GM23338 (cell line): ENCODE measurements at regions not wholly inside any gene's neighbourhood (a gene's known extent, or its start where the extent isn't known, plus 50 kb on each side); places are given as distances from the start of the nearest gene placed in this dataset.

ENCODE experiments used
- ATAC-seq: fragments of 200-7000 bp; cut with Tn5 transposase; 3 replicates; pipeline ENCODE4 v1.9.1; 2020
- DNase-seq: peaks from one replicate; pipeline ENCODE4 v3.0.0-alpha.2; 2015; ENCODE audit warnings: low spot score
- H2AFZ ChIP-seq: fragments of 200-600 bp; sonication (generic); 2 replicates; pipeline ENCODE4 v1.8.0; 2016; ENCODE audit warnings: antibody characterized with exemption, mild to moderate bottlenecking, moderate library complexity
- H3F3A ChIP-seq: fragments of 200-600 bp; sonication (generic); replicated peaks from 2 replicates; pipeline ENCODE4 v1.8.0; 2017; ENCODE audit warnings: antibody characterized with exemption, mixed run types, low read depth
- H3K27ac ChIP-seq: fragments of 200-600 bp; sonication (generic); 2 replicates; pipeline ENCODE4 v1.6.1; 2016; ENCODE audit warnings: low read depth
- H3K27me3 ChIP-seq: fragments of 200-600 bp; sonication (generic); 2 replicates; pipeline ENCODE4 v1.8.0; 2016; ENCODE audit warnings: mild to moderate bottlenecking, mixed run types, moderate library complexity; ENCODE audit not compliant: insufficient read depth
- H3K36me3 ChIP-seq: fragments of 200-600 bp; sonication (generic); 2 replicates; pipeline ENCODE4 v1.8.0; 2016; ENCODE audit warnings: mild to moderate bottlenecking; ENCODE audit not compliant: insufficient read depth
- H3K4me1 ChIP-seq: fragments of 200-600 bp; sonication (generic); 2 replicates; pipeline ENCODE4 v1.8.0; 2016; ENCODE audit warnings: mild to moderate bottlenecking, moderate library complexity; ENCODE audit not compliant: insufficient read depth
- H3K4me2 ChIP-seq: fragments of 200-600 bp; sonication (generic); 2 replicates; pipeline ENCODE4 v1.7.1; 2017; ENCODE audit warnings: mixed run types
- H3K4me3 ChIP-seq: fragments of 200-600 bp; sonication (generic); 2 replicates; pipeline ENCODE4 v1.6.1; 2016; ENCODE audit warnings: mixed run types
- H3K79me2 ChIP-seq: fragments of 200-600 bp; sonication (generic); replicated peaks from 2 replicates; pipeline ENCODE4 v1.8.0; 2017; ENCODE audit warnings: mild to moderate bottlenecking; ENCODE audit not compliant: insufficient read depth
- H3K9me2 ChIP-seq: fragments of 200-600 bp; sonication (generic); 2 replicates; pipeline ENCODE4 v1.8.0; 2017; ENCODE audit not compliant: insufficient read depth
- H4K20me1 ChIP-seq: fragments of 200-600 bp; sonication (generic); replicated peaks from 2 replicates; pipeline ENCODE4 v1.8.0; 2017; ENCODE audit warnings: mild to moderate bottlenecking; ENCODE audit not compliant: insufficient read depth
- H3K27ac Mint-ChIP-seq: 2 replicates; pipeline ENCODE4 v1.8.0; 2020; ENCODE audit warnings: inconsistent platforms, mild to moderate bottlenecking, moderate library complexity, mixed read lengths
- H3K27me3 Mint-ChIP-seq: 3 replicates; pipeline ENCODE4 v1.8.0; 2022; ENCODE audit warnings: low read depth, mild to moderate bottlenecking, moderate library complexity, mixed read lengths, inconsistent platforms; ENCODE audit not compliant: insufficient read depth, poor library complexity
- H3K36me3 Mint-ChIP-seq: 3 replicates; pipeline ENCODE4 v1.8.0; 2021; ENCODE audit warnings: low read depth, mild to moderate bottlenecking, inconsistent platforms, moderate library complexity, mixed read lengths
- H3K4me1 Mint-ChIP-seq: 3 replicates; pipeline ENCODE4 v1.8.0; 2020; ENCODE audit warnings: mild to moderate bottlenecking, inconsistent platforms, mixed read lengths
- H3K4me3 Mint-ChIP-seq: 3 replicates; pipeline ENCODE4 v1.8.0; 2021; ENCODE audit warnings: moderate library complexity, mild to moderate bottlenecking, inconsistent platforms, mixed read lengths
- H3K9me3 Mint-ChIP-seq: 3 replicates; pipeline ENCODE4 v1.8.0; 2020; ENCODE audit warnings: moderate library complexity, mild to moderate bottlenecking, inconsistent platforms, mixed read lengths
- CREB1 ChIP-seq: fragments of 250-450 bp; sonication (Bioruptor Pico); IDR thresholded peaks from 2 replicates; pipeline ENCODE4 v1.5.0; 2020; ENCODE audit warnings: low read depth, mild to moderate bottlenecking, moderate library complexity
- CTCF ChIP-seq, 2 experiments: fragments of 200-600 bp in 1 of 2; sonication (generic) in 1 of 2; conservative IDR thresholded peaks; 2 replicates each; pipeline versions ENCODE4 v1.5.1 to v1.6.1; 2016 to 2017; ENCODE audit warnings: antibody characterized with exemption in 2 of 2, low read depth in 2 of 2, mild to moderate bottlenecking in 2 of 2, moderate library complexity in 1 of 2
- ETS1 ChIP-seq: IDR thresholded peaks from 2 replicates; pipeline ENCODE4 v1.6.1; 2016; ENCODE audit warnings: antibody characterized with exemption
- EZH2 ChIP-seq: fragments of 200-600 bp; sonication (generic); IDR thresholded peaks from one replicate; pipeline ENCODE4 v1.8.0; 2017; ENCODE audit warnings: antibody characterized with exemption, mild to moderate bottlenecking, low read depth; ENCODE audit not compliant: unreplicated experiment
- EZH2phosphoT487 ChIP-seq: fragments of 200-600 bp; sonication (generic); IDR thresholded peaks from one replicate; pipeline ENCODE4 v1.8.1; 2018; ENCODE audit warnings: antibody characterized with exemption; ENCODE audit not compliant: unreplicated experiment
- JUNB ChIP-seq: IDR thresholded peaks from one replicate; pipeline ENCODE4 v1.6.1; 2016; ENCODE audit warnings: antibody characterized with exemption; ENCODE audit not compliant: unreplicated experiment
- NANOG ChIP-seq: IDR thresholded peaks from 2 replicates; pipeline ENCODE4 v1.6.1; 2016; ENCODE audit warnings: antibody characterized with exemption, borderline replicate concordance
- POLR2AphosphoS5 ChIP-seq: IDR thresholded peaks from 2 replicates; pipeline ENCODE4 v1.6.1; 2016; ENCODE audit warnings: antibody characterized with exemption, low read depth
- REST ChIP-seq: IDR thresholded peaks from one replicate; pipeline ENCODE4 v1.6.1; 2018; ENCODE audit warnings: antibody characterized with exemption; ENCODE audit not compliant: unreplicated experiment
- STAT1 ChIP-seq: IDR thresholded peaks from one replicate; pipeline ENCODE4 v1.6.1; 2016; ENCODE audit warnings: antibody characterized with exemption; ENCODE audit not compliant: unreplicated experiment
- ZNF114 ChIP-seq: fragments of 250-450 bp; sonication (Bioruptor Pico); IDR thresholded peaks from 2 replicates; pipeline ENCODE4 v1.5.0; 2020; ENCODE audit warnings: mild to moderate bottlenecking, moderate library complexity
- ZNF331 ChIP-seq: fragments of 250-450 bp; sonication (Bioruptor Pico); IDR thresholded peaks from 2 replicates; pipeline ENCODE4 v1.5.0; 2020; ENCODE audit warnings: low read depth, mild to moderate bottlenecking, moderate library complexity
- ZNF462 ChIP-seq: fragments of 250-450 bp; sonication (Bioruptor Pico); IDR thresholded peaks from 2 replicates; pipeline ENCODE4 v1.5.0; 2020; ENCODE audit warnings: mild to moderate bottlenecking, moderate library complexity

GRCh38 chr7:110371709-110372108, 719.2 kb upstream of the LRRN3 start:
- Mint-ChIP-seq H3K4me3 (no peak overlapping the region), H3K9me3 (peaks cover 5% of the 10 kb centered on the region; the same call in 2 of the 3 replicates), H3K27me3 (no peaks in the 10 kb centered on the region), H3K27ac (no peak overlapping the region), H3K4me1 (peaks cover 5% of the 10 kb centered on the region; the same call in 1 of the 3 replicates), H3K36me3 (no peaks in the 10 kb centered on the region)
- no peak for TF ChIP-seq REST
- TF ChIP-seq JUNB: no peak
- no peak for TF ChIP-seq ETS1
- TF ChIP-seq ZNF462 (CRISPR knock-in tag): no peak
- no peak for TF ChIP-seq EZH2phosphoT487
- no peak for TF ChIP-seq ZNF331
- TF ChIP-seq POLR2AphosphoS5: no peak
- no peak for TF ChIP-seq ZNF114 (CRISPR knock-in tag)
- no peak for TF ChIP-seq CREB1 (CRISPR knock-in tag)
- no peak for TF ChIP-seq EZH2
- no peak for TF ChIP-seq STAT1
- no peak for TF ChIP-seq CTCF (conservative IDR thresholded peaks at IDR 0.05; ENCODE audit: low read depth in 2 of 2)
- TF ChIP-seq NANOG: no peak
- H3K4me3 ChIP-seq: no peak overlapping the region
- no peaks in the 10 kb centered on the region for H3K36me3 ChIP-seq
- DNase-seq (no peak), ATAC-seq (no peak)
- H3K4me2 ChIP-seq: no peak overlapping the region
- no peaks in the 10 kb centered on the region for H3K27me3 ChIP-seq
- 0 out of 2 replicates have a peak, but pooled peaks cover 8% of the 10 kb centered on the region for H3K4me1 ChIP-seq
- no peak overlapping the region for H3K27ac ChIP-seq
- H3K79me2 ChIP-seq: no peaks in the 10 kb centered on the region
- H2AFZ ChIP-seq: no peak overlapping the region; the same call in 1 of the 2 replicates
- H3K9me2 ChIP-seq: peaks cover 4% of the 10 kb centered on the region; the same call in 1 of the 2 replicates
- no peaks in the 10 kb centered on the region for H4K20me1 ChIP-seq
- no peaks in the 10 kb centered on the region for H3F3A ChIP-seq
